ENCODE measurements at regions not wholly inside any gene's neighbourhood (a gene's known extent, or its start where the extent isn't known, plus 50 kb on each side); places are given as distances from the start of the nearest gene placed in this dataset.

- no peak for TF ChIP-seq ZEB2 (tag by site-specific recombination; IDR thresholded peaks at IDR 0.05)
- TF ChIP-seq ZNF138 (tag by site-specific recombination; IDR thresholded peaks at IDR 0.05; ENCODE audit: borderline replicate concordance) = no peak
- TF ChIP-seq MYNN (tag by site-specific recombination; IDR thresholded peaks at IDR 0.05; ENCODE audit: borderline replicate concordance) = no peak
- no peak for TF ChIP-seq ZNF274 (IDR thresholded peaks at IDR 0.05; ENCODE audit: low read length)
- TF ChIP-seq ZNF274 (tag by site-specific recombination; IDR thresholded peaks at IDR 0.05; ENCODE audit: borderline replicate concordance) = no peak
- TF ChIP-seq, protein P1, sequence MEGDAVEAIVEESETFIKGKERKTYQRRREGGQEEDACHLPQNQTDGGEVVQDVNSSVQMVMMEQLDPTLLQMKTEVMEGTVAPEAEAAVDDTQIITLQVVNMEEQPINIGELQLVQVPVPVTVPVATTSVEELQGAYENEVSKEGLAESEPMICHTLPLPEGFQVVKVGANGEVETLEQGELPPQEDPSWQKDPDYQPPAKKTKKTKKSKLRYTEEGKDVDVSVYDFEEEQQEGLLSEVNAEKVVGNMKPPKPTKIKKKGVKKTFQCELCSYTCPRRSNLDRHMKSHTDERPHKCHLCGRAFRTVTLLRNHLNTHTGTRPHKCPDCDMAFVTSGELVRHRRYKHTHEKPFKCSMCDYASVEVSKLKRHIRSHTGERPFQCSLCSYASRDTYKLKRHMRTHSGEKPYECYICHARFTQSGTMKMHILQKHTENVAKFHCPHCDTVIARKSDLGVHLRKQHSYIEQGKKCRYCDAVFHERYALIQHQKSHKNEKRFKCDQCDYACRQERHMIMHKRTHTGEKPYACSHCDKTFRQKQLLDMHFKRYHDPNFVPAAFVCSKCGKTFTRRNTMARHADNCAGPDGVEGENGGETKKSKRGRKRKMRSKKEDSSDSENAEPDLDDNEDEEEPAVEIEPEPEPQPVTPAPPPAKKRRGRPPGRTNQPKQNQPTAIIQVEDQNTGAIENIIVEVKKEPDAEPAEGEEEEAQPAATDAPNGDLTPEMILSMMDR (tag by site-specific recombination; IDR thresholded peaks at IDR 0.05) = no peak
Observed at GRCh38 chr15:34494084-34494399, 56.4 kb upstream of the GOLGA8A start.

All from HEK293 (cell line).